Epithelial cell of esophagus (primary cell): ENCODE measurements at regions not wholly inside any gene's neighbourhood (a gene's known extent, or its start where the extent isn't known, plus 50 kb on each side); places are given as distances from the start of the nearest gene placed in this dataset.

ENCODE experiments used
- DNase-seq: peaks from one replicate; pipeline ENCODE4 v3.0.0; 2010; ENCODE audit warnings: low read depth
- H3K4me3 ChIP-seq: 2 replicates; pipeline ENCODE4 v1.5.1; 2011; ENCODE audit warnings: mild to moderate bottlenecking, low read length, control low read depth
- CTCF ChIP-seq: IDR thresholded peaks from 2 replicates; pipeline ENCODE4 v1.5.1; 2011; ENCODE audit warnings: low read depth, mild to moderate bottlenecking, low read length, control low read depth, inconsistent platforms; ENCODE audit not compliant: insufficient read depth; ENCODE audit errors: missing control alignments

DNA sequence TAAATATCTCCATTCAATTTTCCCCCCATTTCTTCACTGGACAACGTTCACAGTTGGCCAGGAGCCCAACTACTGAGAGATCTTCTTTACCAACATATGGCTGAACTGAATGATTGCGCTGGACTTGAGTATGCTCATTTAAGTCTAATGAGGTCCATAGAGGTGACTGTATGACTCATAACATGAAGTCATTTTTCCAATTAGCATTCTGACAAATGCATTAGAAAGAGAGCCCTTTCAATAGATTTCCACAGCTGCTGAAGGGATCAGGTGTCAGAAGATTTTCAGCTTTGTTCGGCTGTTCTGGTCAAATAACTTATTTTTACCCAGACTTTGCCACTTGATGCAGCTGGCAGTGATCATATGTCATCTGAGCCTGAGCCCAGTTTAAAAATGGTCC, 438.0 kb downstream of the ETV1 start:
- TF ChIP-seq CTCF = no peak
- DNase-seq = peak; percentile 39
- H3K4me3 ChIP-seq = no peak overlapping the region

- TF ChIP-seq CTCF = no peak
- no peak overlapping the region for H3K4me3 ChIP-seq
These were observed 429.0 kb downstream of the ETV1 start for GRCh38 chr7:13560441-13560840.

DNA sequence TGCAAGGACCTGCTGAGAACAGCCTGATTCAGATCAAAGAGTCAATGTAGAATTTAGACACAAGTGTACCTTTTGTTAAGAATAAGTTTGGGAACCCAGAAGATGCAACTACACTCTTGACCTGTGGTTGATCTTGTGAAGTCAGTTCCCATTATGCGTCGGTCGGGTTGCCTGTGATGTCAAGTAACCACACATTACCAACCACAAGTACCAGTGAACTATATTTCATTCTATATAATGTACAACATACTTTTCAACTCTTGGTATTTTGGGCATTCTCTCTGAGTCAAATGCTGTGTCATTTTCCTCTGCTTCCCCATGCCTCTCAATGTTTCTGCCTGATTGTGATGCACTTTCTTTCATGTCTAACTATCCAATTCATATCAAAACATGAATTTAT, 426.2 kb downstream of the ETV1 start:
- H3K4me3 ChIP-seq = no peak overlapping the region
- DNase-seq = no peak
- TF ChIP-seq CTCF = no peak

More at GRCh38 chr7:13560441-13560840, 429.0 kb downstream of the ETV1 start:
- peak; percentile 56 for DNase-seq

DNA sequence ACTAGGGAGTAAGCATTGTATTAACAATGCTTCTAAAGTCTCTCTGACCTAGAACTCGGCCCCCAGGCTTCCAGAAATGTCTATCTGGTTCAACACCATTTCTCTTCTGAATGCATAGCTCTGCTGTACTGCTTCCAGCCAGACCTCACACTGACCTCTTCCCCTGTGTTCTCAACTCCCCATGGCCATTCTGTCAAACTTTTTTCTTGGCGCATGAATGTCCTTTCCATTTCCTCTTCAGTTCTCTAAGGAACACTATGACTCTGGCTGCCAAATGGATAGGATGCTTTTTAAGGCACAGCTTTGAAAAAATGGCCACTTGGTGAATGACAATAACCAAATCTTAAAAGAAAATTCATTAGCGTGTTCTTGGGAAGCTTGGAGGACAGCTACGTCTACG, 425.8 kb downstream of the ETV1 start:
- DNase-seq = no peak
- TF ChIP-seq CTCF = no peak
- H3K4me3 ChIP-seq = no peak overlapping the region

- DNase-seq = no peak
- no peak for TF ChIP-seq CTCF
- no peak overlapping the region for H3K4me3 ChIP-seq
These were observed 411.8 kb downstream of the ETV1 start for GRCh38 chr7:13577566-13578145.

GRCh38 chr7:13578294-13578693, 411.2 kb downstream of the ETV1 start:
- no peak for DNase-seq
- no peak for TF ChIP-seq CTCF
- H3K4me3 ChIP-seq = no peak overlapping the region

GRCh38 chr7:13581097-13581496, 408.4 kb downstream of the ETV1 start:
- no peak overlapping the region for H3K4me3 ChIP-seq
- DNase-seq = no peak
- no peak for TF ChIP-seq CTCF
